Neutrophil (primary cell): ENCODE measurements at regions not wholly inside any gene's neighbourhood (a gene's known extent, or its start where the extent isn't known, plus 50 kb on each side); places are given as distances from the start of the nearest gene placed in this dataset.

ENCODE experiments used
- H3K27ac ChIP-seq: fragments of 200-600 bp; sonication (generic); 2 replicates; pipeline ENCODE4 v1.5.1; 2016; ENCODE audit warnings: mild to moderate bottlenecking, moderate library complexity
- H3K27me3 ChIP-seq: fragments of 200-600 bp; sonication (generic); 2 replicates; pipeline ENCODE4 v1.6.0; 2016; ENCODE audit warnings: mild to moderate bottlenecking
- H3K36me3 ChIP-seq: fragments of 200-600 bp; sonication (generic); 2 replicates; pipeline ENCODE4 v1.5.1; 2017
- H3K4me1 ChIP-seq, 2 experiments: fragments of 200-600 bp in 1 of 2; sonication (generic) in 1 of 2; 1 replicate in 1 of 2; 2 replicates in 1 of 2; pipeline versions ENCODE4 v1.5.1 to v1.6.1; 2013 to 2016; ENCODE audit warnings: low read depth in 1 of 2, low read length in 1 of 2, mild to moderate bottlenecking in 1 of 2, moderate library complexity in 1 of 2; ENCODE audit not compliant: control insufficient read depth in 1 of 2, insufficient read depth in 1 of 2
- H3K4me3 ChIP-seq, 2 experiments: fragments of 200-600 bp in 1 of 2; sonication (generic) in 1 of 2; 1 replicate in 1 of 2; 2 replicates in 1 of 2; pipeline ENCODE4 v1.5.1; 2013 to 2016; ENCODE audit warnings: low read depth in 1 of 2, low read length in 1 of 2, mild to moderate bottlenecking in 1 of 2, moderate library complexity in 1 of 2
- H3K9me3 ChIP-seq: fragments of 200-600 bp; sonication (generic); 2 replicates; pipeline ENCODE4 v1.5.1; 2016
- TF ChIP-seq, protein P1 (sequence below): fragments of 200-600 bp; sonication (generic); IDR thresholded peaks from 2 replicates; pipeline ENCODE4 v1.5.1; 2016; ENCODE audit warnings: antibody characterized with exemption

DNA sequence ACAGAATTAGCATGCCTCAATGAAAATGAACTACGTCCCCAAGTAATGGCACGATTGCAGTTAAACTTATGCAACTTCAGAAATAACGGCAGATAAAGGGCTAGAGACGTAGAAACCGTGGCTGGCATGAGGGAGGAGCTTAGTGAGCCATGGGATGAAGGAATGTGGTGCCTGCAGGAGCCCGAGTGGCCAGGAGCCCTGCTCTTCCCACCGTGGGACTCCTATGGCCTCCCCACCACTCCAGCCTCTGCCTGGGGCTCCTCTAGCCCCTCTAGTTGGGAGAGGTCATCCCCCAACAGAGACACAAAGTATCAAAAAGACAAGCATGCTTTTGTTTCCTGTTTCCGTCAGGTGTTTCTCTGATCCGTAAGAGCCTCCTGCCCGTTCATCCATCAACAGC lies 75.1 kb upstream of the BHLHE23 start:
- H3K27ac ChIP-seq: no peak overlapping the region
- H3K27me3 ChIP-seq: peaks cover 28% of the 10 kb centered on the region
- H3K4me1 ChIP-seq: no peaks in the 10 kb centered on the region
- H3K9me3 ChIP-seq: no peaks in the 10 kb centered on the region
- TF ChIP-seq, protein P1, sequence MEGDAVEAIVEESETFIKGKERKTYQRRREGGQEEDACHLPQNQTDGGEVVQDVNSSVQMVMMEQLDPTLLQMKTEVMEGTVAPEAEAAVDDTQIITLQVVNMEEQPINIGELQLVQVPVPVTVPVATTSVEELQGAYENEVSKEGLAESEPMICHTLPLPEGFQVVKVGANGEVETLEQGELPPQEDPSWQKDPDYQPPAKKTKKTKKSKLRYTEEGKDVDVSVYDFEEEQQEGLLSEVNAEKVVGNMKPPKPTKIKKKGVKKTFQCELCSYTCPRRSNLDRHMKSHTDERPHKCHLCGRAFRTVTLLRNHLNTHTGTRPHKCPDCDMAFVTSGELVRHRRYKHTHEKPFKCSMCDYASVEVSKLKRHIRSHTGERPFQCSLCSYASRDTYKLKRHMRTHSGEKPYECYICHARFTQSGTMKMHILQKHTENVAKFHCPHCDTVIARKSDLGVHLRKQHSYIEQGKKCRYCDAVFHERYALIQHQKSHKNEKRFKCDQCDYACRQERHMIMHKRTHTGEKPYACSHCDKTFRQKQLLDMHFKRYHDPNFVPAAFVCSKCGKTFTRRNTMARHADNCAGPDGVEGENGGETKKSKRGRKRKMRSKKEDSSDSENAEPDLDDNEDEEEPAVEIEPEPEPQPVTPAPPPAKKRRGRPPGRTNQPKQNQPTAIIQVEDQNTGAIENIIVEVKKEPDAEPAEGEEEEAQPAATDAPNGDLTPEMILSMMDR: no peak
- no peaks in the 10 kb centered on the region for H3K36me3 ChIP-seq
- H3K4me3 ChIP-seq: no peak overlapping the region

DNA sequence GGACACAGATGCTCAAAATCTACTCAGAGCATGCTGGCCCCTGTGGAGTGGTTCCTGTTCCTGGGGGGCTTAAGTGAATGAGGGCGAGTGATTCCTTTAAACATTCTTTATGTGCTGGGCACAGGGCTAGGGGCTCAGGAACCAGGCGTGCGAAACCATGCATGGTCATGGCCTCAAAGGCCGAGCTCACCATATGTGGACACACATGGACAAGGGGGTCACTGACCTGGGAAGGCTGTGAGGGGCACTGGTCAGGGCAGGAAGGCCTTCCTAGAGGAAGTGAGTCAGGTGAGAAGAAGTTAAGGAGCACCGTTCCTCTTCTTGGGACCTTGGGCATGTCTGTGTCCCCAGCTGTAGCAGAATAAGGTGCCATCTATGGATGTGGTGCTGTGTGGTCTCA lies 74.6 kb upstream of the BHLHE23 start:
- H3K4me1 ChIP-seq: no peaks in the 10 kb centered on the region
- H3K36me3 ChIP-seq: no peaks in the 10 kb centered on the region
- TF ChIP-seq, protein P1: no peak
- H3K4me3 ChIP-seq: no peak overlapping the region
- H3K27me3 ChIP-seq: peaks cover 28% of the 10 kb centered on the region
- no peak overlapping the region for H3K27ac ChIP-seq
- H3K9me3 ChIP-seq: no peaks in the 10 kb centered on the region

DNA sequence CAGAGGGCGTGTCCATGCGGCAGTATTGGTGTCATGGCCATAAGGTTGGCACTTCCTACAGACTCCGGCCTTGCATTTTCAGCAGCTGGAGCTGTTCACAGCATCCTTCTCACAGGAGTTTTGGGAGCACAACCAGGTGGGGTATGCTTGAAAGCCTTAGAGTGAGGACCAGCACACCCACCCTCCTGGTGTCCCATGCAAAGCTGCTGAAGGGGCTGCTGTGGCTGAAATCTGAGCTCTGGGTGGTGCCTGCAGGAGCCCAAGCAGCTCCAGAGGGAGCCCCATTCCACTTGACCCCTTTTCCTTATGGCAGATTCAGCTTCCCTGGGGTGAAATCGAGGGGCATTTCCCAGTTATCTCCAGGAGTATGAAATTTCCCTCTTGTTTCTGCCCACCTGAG lies 74.0 kb upstream of the BHLHE23 start:
- TF ChIP-seq, protein P1: no peak
- H3K36me3 ChIP-seq: no peaks in the 10 kb centered on the region
- H3K4me3 ChIP-seq: no peak overlapping the region
- H3K27me3 ChIP-seq: peaks cover 26% of the 10 kb centered on the region
- H3K27ac ChIP-seq: no peak overlapping the region
- no peaks in the 10 kb centered on the region for H3K9me3 ChIP-seq
- H3K4me1 ChIP-seq: no peaks in the 10 kb centered on the region

DNA sequence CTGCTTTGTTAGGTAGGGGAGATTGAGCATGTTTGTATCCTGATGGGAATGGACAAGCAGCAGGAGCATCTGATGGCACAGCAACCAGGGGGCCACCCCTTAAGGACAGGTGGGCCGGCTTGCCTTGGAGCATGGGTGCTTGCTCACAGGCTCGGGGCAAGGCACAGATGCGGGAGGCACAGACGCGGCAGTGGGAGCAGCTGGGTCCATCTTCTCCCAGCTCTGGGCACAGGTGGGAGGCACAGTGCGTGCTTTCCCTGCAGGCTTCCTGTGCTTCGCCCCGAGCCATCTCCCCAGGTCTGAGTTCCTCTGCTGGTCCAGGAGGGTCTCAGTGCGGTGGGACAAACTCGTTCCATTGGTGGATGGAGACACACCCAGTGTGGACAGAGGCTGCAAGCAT lies 73.6 kb upstream of the BHLHE23 start:
- H3K27ac ChIP-seq: no peak overlapping the region
- no peaks in the 10 kb centered on the region for H3K4me1 ChIP-seq
- no peak overlapping the region for H3K4me3 ChIP-seq
- no peaks in the 10 kb centered on the region for H3K36me3 ChIP-seq
- peaks cover 22% of the 10 kb centered on the region for H3K27me3 ChIP-seq
- no peaks in the 10 kb centered on the region for H3K9me3 ChIP-seq
- TF ChIP-seq, protein P1: no peak

DNA sequence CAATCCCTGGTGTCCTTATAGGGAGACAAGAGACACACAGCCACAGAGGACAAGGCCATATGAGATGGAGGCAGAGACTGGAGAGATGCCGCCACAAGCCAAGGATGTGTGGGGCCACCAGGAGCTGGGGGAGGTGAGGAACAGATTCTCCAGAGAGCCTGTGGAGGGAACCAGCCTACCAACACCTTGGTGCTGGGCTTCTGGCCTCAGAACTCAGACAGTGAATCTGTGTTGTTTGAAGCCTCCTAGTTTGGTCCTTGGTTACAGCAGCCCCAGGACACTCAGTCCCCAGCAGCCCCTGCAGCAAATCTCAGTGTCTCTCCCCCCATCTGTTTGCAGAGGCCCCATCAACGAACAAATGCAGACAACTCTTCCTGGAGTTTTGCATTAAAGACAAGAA lies 73.2 kb upstream of the BHLHE23 start:
- TF ChIP-seq, protein P1: no peak
- peaks cover 20% of the 10 kb centered on the region for H3K27me3 ChIP-seq
- no peaks in the 10 kb centered on the region for H3K9me3 ChIP-seq

DNA sequence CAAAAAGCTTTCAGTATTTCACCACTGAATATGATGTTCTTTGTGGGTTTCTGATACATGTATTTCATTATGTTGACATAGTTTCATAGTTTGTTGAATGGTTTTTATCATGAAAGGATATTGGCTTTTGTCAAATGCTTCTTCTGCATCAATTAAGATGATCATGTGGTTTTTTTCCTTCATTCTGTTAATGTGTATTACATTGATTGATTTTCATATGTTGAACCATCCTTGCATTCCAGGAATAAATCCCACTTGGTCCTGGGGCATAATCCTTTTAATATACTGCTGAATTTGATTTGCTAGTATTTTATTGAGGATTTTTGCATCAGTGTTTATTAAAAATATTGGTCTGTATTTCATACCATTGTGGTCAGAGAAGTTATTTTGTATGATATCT lies 70.9 kb upstream of the BHLHE23 start:
- Histone ChIP-seq H3K36me3 (no peaks in the 10 kb centered on the region), H3K9me3 (no peaks in the 10 kb centered on the region), H3K4me1 (no peaks in the 10 kb centered on the region), H3K4me3 (no peak overlapping the region), H3K27me3 (peaks cover 37% of the 10 kb centered on the region), H3K27ac (no peak overlapping the region)
- TF ChIP-seq, protein P1: no peak

More for the DNA sequence above, 73.2 kb upstream of the BHLHE23 start:
- Histone ChIP-seq H3K27ac (no peak overlapping the region), H3K36me3 (no peaks in the 10 kb centered on the region), H3K4me3 (no peak overlapping the region), H3K4me1 (no peaks in the 10 kb centered on the region)
